GM06990 (cell line): ENCODE measurements at regions not wholly inside any gene's neighbourhood (a gene's known extent, or its start where the extent isn't known, plus 50 kb on each side); places are given as distances from the start of the nearest gene placed in this dataset.

Experiments used
- DNase-seq: peaks from one replicate; pipeline ENCODE4 v3.0.0-alpha.2; 2011; ENCODE audit not compliant: insufficient read length; ENCODE audit errors: extremely low read depth
- H3K27me3 ChIP-seq: replicated peaks from 2 replicates; pipeline ENCODE4 v1.6.0; 2011; ENCODE audit warnings: low read length; ENCODE audit not compliant: control insufficient read depth, insufficient read depth
- H3K36me3 ChIP-seq: 2 replicates; pipeline ENCODE4 v1.5.1; 2011; ENCODE audit warnings: low read length; ENCODE audit not compliant: control insufficient read depth, insufficient read depth
- H3K4me3 ChIP-seq: replicated peaks from 2 replicates; pipeline ENCODE4 v1.5.1; 2011; ENCODE audit warnings: low read depth, mild to moderate bottlenecking, control low read depth, low read length
- CTCF ChIP-seq: IDR thresholded peaks from 2 replicates; pipeline ENCODE4 v1.5.1; 2011; ENCODE audit warnings: low read length, control low read depth, mild to moderate bottlenecking, inconsistent platforms; ENCODE audit not compliant: insufficient read depth, poor library complexity, severe bottlenecking

DNA sequence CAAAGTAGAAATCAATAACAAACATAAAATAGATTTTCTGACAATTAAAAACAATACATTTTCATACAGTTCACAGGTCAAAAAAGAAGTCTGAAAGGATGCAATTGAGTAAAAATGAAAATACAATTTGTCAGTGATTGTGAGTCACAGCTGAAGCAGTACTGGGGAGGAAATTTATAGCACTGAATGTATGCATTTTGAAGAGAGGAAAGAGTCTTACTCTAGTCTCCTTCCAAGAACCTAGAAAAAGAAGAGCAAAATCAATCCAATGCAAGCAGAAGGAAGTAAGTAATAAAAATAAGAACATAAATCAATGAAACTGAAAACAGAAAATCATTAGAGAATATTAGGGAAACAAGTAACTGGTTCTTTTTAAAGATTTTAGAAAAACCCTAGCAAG is 507.2 kb upstream of the IGFBP3 start:
- no peak for TF ChIP-seq CTCF
- H3K36me3 ChIP-seq, result no peaks in the 10 kb centered on the region
- H3K27me3 ChIP-seq, result no peaks in the 10 kb centered on the region
- no peak for DNase-seq
- H3K4me3 ChIP-seq, result no peak overlapping the region

DNA sequence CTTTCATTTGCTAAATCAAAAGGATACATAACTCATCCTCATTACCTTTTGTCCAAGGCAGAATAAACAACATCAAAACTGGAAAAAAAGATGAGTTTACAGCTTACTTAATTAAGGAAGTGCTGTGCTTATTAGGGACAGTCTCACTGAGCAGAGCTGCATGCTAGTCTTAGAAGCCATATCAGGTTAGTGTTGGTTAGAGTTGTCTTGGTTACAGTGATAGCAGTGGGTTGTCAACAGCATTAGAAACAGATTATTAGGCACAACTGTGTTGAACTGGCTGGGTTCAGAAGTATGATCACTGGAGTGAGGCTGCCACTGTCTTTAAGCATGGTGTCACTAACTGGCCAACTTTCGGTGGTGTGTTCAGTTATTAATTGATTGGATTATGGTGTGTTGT is 503.9 kb upstream of the IGFBP3 start:
- Histone ChIP-seq H3K36me3 (no peaks in the 10 kb centered on the region), H3K27me3 (no peaks in the 10 kb centered on the region; the same call in 1 of the 2 replicates), H3K4me3 (no peak overlapping the region)
- TF ChIP-seq CTCF, result no peak
- no peak for DNase-seq

DNA sequence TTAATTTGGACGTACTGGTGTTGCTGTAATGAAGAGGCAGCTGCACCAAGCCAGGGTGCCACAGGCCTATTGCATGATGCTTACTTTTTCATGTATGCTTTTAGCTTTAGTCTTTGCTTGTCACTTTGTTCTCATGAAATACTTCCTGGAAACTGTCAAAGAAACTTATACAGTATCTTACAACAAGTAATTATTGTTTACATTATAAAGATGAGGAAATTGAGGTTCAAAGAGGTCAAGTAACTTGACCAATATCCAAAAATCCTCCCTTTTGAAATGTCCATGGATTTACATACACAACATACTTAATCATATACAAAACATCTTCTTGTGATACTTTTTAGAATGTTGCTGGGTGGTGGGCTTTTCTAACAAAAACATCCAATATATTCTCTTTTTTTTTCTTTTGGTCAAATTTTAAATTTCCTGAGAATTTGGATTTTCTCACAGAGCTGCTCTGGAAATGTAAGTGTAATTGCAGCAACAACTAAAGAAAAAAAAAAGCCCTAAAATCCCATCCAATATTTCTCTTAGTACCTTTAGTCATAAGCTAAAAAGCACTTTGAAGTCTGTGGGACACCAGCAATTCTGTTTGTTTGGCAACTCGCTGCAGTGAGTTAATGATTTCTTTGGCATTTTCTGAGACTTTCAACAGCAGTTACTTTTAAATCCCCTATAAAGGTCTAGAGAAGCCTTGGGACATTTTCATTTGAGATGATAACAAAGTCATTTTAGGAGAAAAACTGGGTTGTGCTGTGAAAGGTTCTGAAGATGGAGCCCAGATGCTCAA is 500.6 kb upstream of the IGFBP3 start:
- Histone ChIP-seq H3K4me3 (no peak overlapping the region), H3K27me3 (no peaks in the 10 kb centered on the region; the same call in 1 of the 2 replicates), H3K36me3 (no peaks in the 10 kb centered on the region)
- TF ChIP-seq CTCF, result no peak
- no peak for DNase-seq

GRCh38 chr7:46414946-46415345 is 493.9 kb upstream of the IGFBP3 start:
- no peaks in the 10 kb centered on the region for H3K36me3 ChIP-seq
- DNase-seq, result no peak
- no peak for TF ChIP-seq CTCF
- H3K27me3 ChIP-seq, result no peaks in the 10 kb centered on the region
- no peak overlapping the region for H3K4me3 ChIP-seq

DNA sequence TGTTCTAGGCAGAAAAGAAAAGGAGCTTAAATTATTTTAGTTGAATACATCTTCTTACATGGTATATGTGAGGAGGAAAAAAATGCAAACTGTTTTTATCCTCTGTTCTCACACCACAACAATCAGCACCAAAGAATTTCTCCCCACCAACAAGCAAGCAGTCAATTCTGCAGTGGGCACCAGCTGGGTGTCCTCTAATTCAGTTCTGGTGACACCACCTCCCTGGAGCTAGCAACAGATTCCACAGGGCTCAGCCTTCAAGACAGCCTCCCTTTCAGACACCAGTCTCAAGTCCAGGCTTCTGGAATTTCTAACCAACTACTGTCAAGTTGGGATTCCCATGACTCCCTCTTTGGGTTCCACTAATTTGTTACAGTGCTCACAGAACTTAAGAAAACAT is 490.2 kb upstream of the IGFBP3 start:
- no peaks in the 10 kb centered on the region for H3K36me3 ChIP-seq
- DNase-seq, result no peak
- no peak for TF ChIP-seq CTCF
- no peaks in the 10 kb centered on the region for H3K27me3 ChIP-seq
- H3K4me3 ChIP-seq, result no peak overlapping the region

DNA sequence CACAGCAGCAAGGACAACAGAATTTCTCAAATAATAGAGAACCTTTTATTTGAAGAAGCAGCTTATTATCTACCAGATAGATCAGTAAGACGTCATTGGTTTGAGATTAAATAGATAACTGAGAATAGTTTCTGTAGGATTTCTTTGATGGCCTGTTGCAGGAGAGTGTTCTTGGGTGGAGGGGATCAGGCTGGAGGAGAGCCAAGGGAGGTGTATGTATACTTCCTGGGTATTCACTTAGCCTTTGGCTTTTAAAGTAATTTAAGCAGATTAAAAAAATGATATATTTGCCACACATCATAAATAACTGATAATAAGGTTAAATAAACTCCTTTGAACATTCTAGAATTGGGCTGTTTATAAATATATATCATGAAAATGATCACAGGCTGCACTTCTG is 486.1 kb upstream of the IGFBP3 start:
- Histone ChIP-seq H3K4me3 (no peak overlapping the region), H3K36me3 (no peaks in the 10 kb centered on the region), H3K27me3 (no peaks in the 10 kb centered on the region)
- no peak for TF ChIP-seq CTCF
- DNase-seq, result no peak
